HPDE6-E6E7 (cell line): ENCODE measurements at regions not wholly inside any gene's neighbourhood (a gene's known extent, or its start where the extent isn't known, plus 50 kb on each side); places are given as distances from the start of the nearest gene placed in this dataset.
"Not testable (repeated sequence)": the region's sequence is repeated elsewhere in the genome, so short reads cannot be mapped to it uniquely, and the experiment has no call there.

Experiments used
- DNase-seq: peaks from one replicate; pipeline ENCODE4 v3.0.0; 2011; ENCODE audit warnings: missing footprints; ENCODE audit errors: extremely low spot score

GRCh38 chr1:234799021-234799689 is 189.2 kb upstream of the IRF2BP2 start:
- not testable (repeated sequence) for DNase-seq

- DNase-seq = not testable (repeated sequence)
Measured at GRCh38 chr1:234797216-234797615, 187.2 kb upstream of the IRF2BP2 start.

- DNase-seq = not testable (repeated sequence)
Measured at GRCh38 chr1:234796438-234796792, 186.4 kb upstream of the IRF2BP2 start.

GRCh38 chr1:234795711-234796437 is 185.9 kb upstream of the IRF2BP2 start:
- not testable (repeated sequence) for DNase-seq

GRCh38 chr1:234795007-234795406 is 185.0 kb upstream of the IRF2BP2 start:
- DNase-seq = not testable (repeated sequence)

GRCh38 chr1:234794452-234794851 is 184.5 kb upstream of the IRF2BP2 start:
- DNase-seq = not testable (repeated sequence)

GRCh38 chr1:234793924-234794323 is 183.9 kb upstream of the IRF2BP2 start:
- DNase-seq = not testable (repeated sequence)

GRCh38 chr1:234792221-234792864 is 182.4 kb upstream of the IRF2BP2 start:
- DNase-seq = not testable (repeated sequence)

GRCh38 chr1:234791615-234792014 is 181.6 kb upstream of the IRF2BP2 start:
- not testable (repeated sequence) for DNase-seq

- not testable (repeated sequence) for DNase-seq
Measured at GRCh38 chr1:234790333-234790732, 180.4 kb upstream of the IRF2BP2 start.

- not testable (repeated sequence) for DNase-seq
Measured at GRCh38 chr1:234787011-234787584, 177.1 kb upstream of the IRF2BP2 start.

- not testable (repeated sequence) for DNase-seq
Measured at GRCh38 chr1:234785922-234786321, 175.9 kb upstream of the IRF2BP2 start.

- DNase-seq = not testable (repeated sequence)
Measured at GRCh38 chr1:234785471-234785919, 175.5 kb upstream of the IRF2BP2 start.

GRCh38 chr1:234784108-234784507 is 174.1 kb upstream of the IRF2BP2 start:
- DNase-seq = not testable (repeated sequence)

- DNase-seq = no peak
Measured at GRCh38 chr1:234782791-234783190, 172.8 kb upstream of the IRF2BP2 start.

GRCh38 chr1:234782105-234782751 is 172.2 kb upstream of the IRF2BP2 start:
- DNase-seq = no peak

- DNase-seq = no peak
Measured at GRCh38 chr1:234781241-234782065, 171.5 kb upstream of the IRF2BP2 start.

GRCh38 chr1:234780531-234781162 is 170.7 kb upstream of the IRF2BP2 start:
- DNase-seq = no peak

GRCh38 chr1:234780112-234780511 is 170.1 kb upstream of the IRF2BP2 start:
- no peak for DNase-seq

- DNase-seq = not testable (repeated sequence)
Measured at GRCh38 chr1:234779600-234779999, 169.6 kb upstream of the IRF2BP2 start.
